H9 (cell line): ENCODE measurements at regions not wholly inside any gene's neighbourhood (a gene's known extent, or its start where the extent isn't known, plus 50 kb on each side); places are given as distances from the start of the nearest gene placed in this dataset.

Experiments used
- DNase-seq: peaks from one replicate; pipeline ENCODE4 v3.0.0-alpha.2; 2017
- H2AFZ ChIP-seq: one replicate; pipeline ENCODE4 v1.6.1; 2013; ENCODE audit warnings: mild to moderate bottlenecking, low read length, control low read depth, moderate library complexity
- H2AK5ac ChIP-seq: 2 replicates; pipeline ENCODE4 v1.6.1; 2013; ENCODE audit warnings: low read length, control low read depth, mixed read lengths; ENCODE audit not compliant: insufficient read length
- H2BK120ac ChIP-seq: one replicate; pipeline ENCODE4 v1.6.1; 2013; ENCODE audit warnings: low read depth, mild to moderate bottlenecking, low read length, control low read depth, inconsistent platforms; ENCODE audit not compliant: poor library complexity, severe bottlenecking
- H2BK12ac ChIP-seq: 2 replicates; pipeline ENCODE4 v1.6.1; 2013; ENCODE audit warnings: low read length, control low read depth, mixed read lengths, low read depth; ENCODE audit not compliant: insufficient read length
- H2BK15ac ChIP-seq: 2 replicates; pipeline ENCODE4 v1.6.1; 2013; ENCODE audit warnings: low read depth, low read length, control low read depth
- H2BK20ac ChIP-seq: one replicate; pipeline ENCODE4 v1.6.1; 2013; ENCODE audit warnings: low read depth, mild to moderate bottlenecking, low read length, control low read depth, inconsistent platforms; ENCODE audit not compliant: poor library complexity, severe bottlenecking
- H2BK5ac ChIP-seq: 2 replicates; pipeline ENCODE4 v1.6.1; 2013; ENCODE audit warnings: low read length, control low read depth, mixed read lengths; ENCODE audit not compliant: insufficient read length
- H3K14ac ChIP-seq: 2 replicates; pipeline ENCODE4 v1.6.1; 2013; ENCODE audit warnings: low read length, control low read depth; ENCODE audit not compliant: insufficient read depth
- H3K18ac ChIP-seq: 2 replicates; pipeline ENCODE4 v1.6.1; 2013; ENCODE audit warnings: low read depth, mild to moderate bottlenecking, mixed read lengths, low read length, control low read depth; ENCODE audit not compliant: insufficient read length
- H3K23ac ChIP-seq: 2 replicates; pipeline ENCODE4 v1.6.1; 2013; ENCODE audit warnings: low read length, control low read depth, mixed read lengths, low read depth; ENCODE audit not compliant: insufficient read length
- H3K23me2 ChIP-seq: 2 replicates; pipeline ENCODE4 v1.6.1; 2013; ENCODE audit warnings: low read depth, mild to moderate bottlenecking, mixed read lengths, low read length, control low read depth; ENCODE audit not compliant: insufficient read length, poor library complexity, severe bottlenecking
- H3K27ac ChIP-seq: 2 replicates; pipeline ENCODE4 v1.5.1; 2013; ENCODE audit warnings: low read length, control low read depth, mixed read lengths, low read depth; ENCODE audit not compliant: insufficient read length
- H3K27me3 ChIP-seq: 2 replicates; pipeline ENCODE4 v1.6.1; 2013; ENCODE audit warnings: low read length, control low read depth, inconsistent platforms; ENCODE audit not compliant: insufficient read depth
- H3K4ac ChIP-seq: 2 replicates; pipeline ENCODE4 v1.6.1; 2013; ENCODE audit warnings: low read depth, mild to moderate bottlenecking, control low read depth, inconsistent platforms, low read length, moderate library complexity
- H3K4me1 ChIP-seq: 2 replicates; pipeline ENCODE4 v1.6.1; 2013; ENCODE audit warnings: low read length, control low read depth, inconsistent platforms; ENCODE audit not compliant: insufficient read depth
- H3K4me2 ChIP-seq: 2 replicates; pipeline ENCODE4 v1.6.1; 2013; ENCODE audit warnings: low read length, control low read depth, mixed read lengths; ENCODE audit not compliant: insufficient read length, insufficient read depth
- H3K56ac ChIP-seq: 2 replicates; pipeline ENCODE4 v1.6.1; 2013; ENCODE audit warnings: low read depth, mild to moderate bottlenecking, mixed read lengths, low read length, control low read depth; ENCODE audit not compliant: insufficient read length
- H3K79me1 ChIP-seq: 2 replicates; pipeline ENCODE4 v1.6.1; 2013; ENCODE audit warnings: low read depth, mild to moderate bottlenecking, moderate library complexity, low read length, control low read depth, inconsistent platforms; ENCODE audit not compliant: insufficient read depth, poor library complexity, severe bottlenecking
- H3K79me2 ChIP-seq: 2 replicates; pipeline ENCODE4 v1.6.1; 2013; ENCODE audit warnings: low read length, control low read depth, inconsistent platforms; ENCODE audit not compliant: insufficient read depth
- H3K9ac ChIP-seq: 2 replicates; pipeline ENCODE4 v1.6.1; 2013; ENCODE audit warnings: low read length, control low read depth, mixed read lengths; ENCODE audit not compliant: insufficient read length; ENCODE audit errors: extremely low read depth
- H3K9me3 ChIP-seq: one replicate; pipeline ENCODE4 v1.6.1; 2013; ENCODE audit warnings: low read depth, low read length, inconsistent platforms; ENCODE audit not compliant: control insufficient read depth
- H3T11ph ChIP-seq: one replicate; pipeline ENCODE4 v1.6.1; 2013; ENCODE audit warnings: mild to moderate bottlenecking, low read length, control low read depth, inconsistent platforms
- H4K20me1 ChIP-seq: one replicate; pipeline ENCODE4 v1.6.1; 2013; ENCODE audit not compliant: control insufficient read depth, insufficient read length, insufficient read depth
- H4K5ac ChIP-seq: 2 replicates; pipeline ENCODE4 v1.6.1; 2013; ENCODE audit warnings: low read depth, mild to moderate bottlenecking, mixed read lengths, low read length, control low read depth; ENCODE audit not compliant: insufficient read length
- H4K8ac ChIP-seq: replicated peaks from 2 replicates; pipeline ENCODE4 v1.6.1; 2013; ENCODE audit warnings: low read length, control low read depth, mixed read lengths, low read depth; ENCODE audit not compliant: insufficient read length
- H4K91ac ChIP-seq: 2 replicates; pipeline ENCODE4 v1.6.1; 2013; ENCODE audit warnings: low read depth, mild to moderate bottlenecking, moderate library complexity, mixed read lengths, low read length, control low read depth; ENCODE audit not compliant: insufficient read length
- H3K27ac Mint-ChIP-seq, 3 experiments: 2 replicates in 2 of 3; 3 replicates in 1 of 3; pipeline ENCODE4 v1.8.0; 2020 to 2021; ENCODE audit warnings: mixed read lengths in 3 of 3, mild to moderate bottlenecking in 1 of 3, moderate library complexity in 1 of 3
- H3K27me3 Mint-ChIP-seq: 2 replicates; pipeline ENCODE4 v1.8.0; 2021; ENCODE audit warnings: low read depth, mild to moderate bottlenecking, moderate library complexity, mixed read lengths
- H3K36me3 Mint-ChIP-seq, 3 experiments: 2 replicates in 2 of 3; 3 replicates in 1 of 3; pipeline ENCODE4 v1.8.0; 2020 to 2021; ENCODE audit warnings: low read depth in 3 of 3, mixed read lengths in 3 of 3; ENCODE audit not compliant: insufficient read depth in 1 of 3
- H3K4me1 Mint-ChIP-seq, 2 experiments: 2 replicates each; pipeline ENCODE4 v1.8.0; 2020; ENCODE audit warnings: mixed read lengths in 2 of 2
- H3K4me3 Mint-ChIP-seq, 2 experiments: 2 replicates in 1 of 2; 3 replicates in 1 of 2; pipeline ENCODE4 v1.8.0; 2020 to 2021; ENCODE audit warnings: mild to moderate bottlenecking in 2 of 2, mixed read lengths in 2 of 2, moderate library complexity in 1 of 2
- H3K9me3 Mint-ChIP-seq, 2 experiments: 2 replicates in 1 of 2; 3 replicates in 1 of 2; pipeline ENCODE4 v1.8.0; 2020; ENCODE audit warnings: mild to moderate bottlenecking in 2 of 2, mixed read lengths in 2 of 2, moderate library complexity in 1 of 2
- CTCF ChIP-seq: fragments of 200-600 bp; sonication (generic); conservative IDR thresholded peaks from 3 replicates; pipeline ENCODE4 v1.8.0; 2021; ENCODE audit warnings: antibody characterized with exemption, mild to moderate bottlenecking
- WGBS: extraction: QIAGEN DNeasy Blood & Tissue Kit; methylation state at CpG from one replicate; pipeline ENCODE4 v1.1.7; 2013; ENCODE audit warnings: missing lambda C conversion rate, low lambda C conversion rate, mixed read lengths; ENCODE audit not compliant: insufficient read length; ENCODE audit errors: extremely low coverage; 5-methylcytosine and 5-hydroxymethylcytosine counted together

DNA sequence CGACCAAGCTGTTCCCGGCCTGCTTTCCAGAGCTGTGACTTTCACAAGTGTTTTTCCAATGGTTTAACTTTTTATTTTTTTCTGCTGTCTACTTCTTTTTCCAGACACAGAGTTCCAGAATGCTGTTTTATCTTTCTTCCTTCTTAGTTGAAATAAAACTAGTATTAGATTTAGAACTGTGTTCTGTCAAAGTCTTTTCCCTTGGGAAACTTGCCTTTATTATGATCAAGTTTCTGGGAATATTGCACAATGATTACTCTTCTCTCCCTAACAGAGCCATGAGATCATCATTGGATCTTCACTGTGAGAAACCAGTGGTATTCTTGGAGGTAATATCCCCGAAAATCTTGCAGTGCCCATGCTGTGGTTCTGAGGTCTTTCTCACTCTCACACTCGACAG lies 104.9 kb upstream of the KCND2 start:
- no CpG with 5 or more reads among the region's 4 CpGs for WGBS
- Histone ChIP-seq H4K91ac (no peak overlapping the region), H3K9me3 (no peaks in the 10 kb centered on the region), H2BK20ac (no peak overlapping the region), H3K23me2 (no peaks in the 10 kb centered on the region), H3K79me1 (no peaks in the 10 kb centered on the region), H3K56ac (no peak overlapping the region), H2BK15ac (no peak overlapping the region), H4K5ac (no peak overlapping the region), H3K4me1 (no peaks in the 10 kb centered on the region), H3T11ph (no peak overlapping the region), H4K20me1 (no peaks in the 10 kb centered on the region), H3K9ac (no peak overlapping the region), H2BK5ac (no peak overlapping the region), H3K27me3 (no peaks in the 10 kb centered on the region), H2BK12ac (no peak overlapping the region), H3K4ac (no peak overlapping the region), H2AFZ (no peak overlapping the region), H2AK5ac (no peak overlapping the region), H3K79me2 (no peaks in the 10 kb centered on the region), H4K8ac (no peak overlapping the region), H2BK120ac (no peak overlapping the region), H3K14ac (no peak overlapping the region), H3K23ac (no peak overlapping the region), H3K27ac (no peak overlapping the region), H3K4me2 (no peak overlapping the region), H3K18ac (no peak overlapping the region)
- peaks cover 6% of the 10 kb centered on the region in 2 experiments; a peak in 4 of 5 replicates for H3K9me3 Mint-ChIP-seq
- H3K27me3 Mint-ChIP-seq: 0 out of 2 replicates have a peak, but pooled peaks cover 1% of the 10 kb centered on the region
- H3K27ac Mint-ChIP-seq: no peak overlapping the region; a peak in 2 of 7 replicates
- peaks cover 4 to 7% (median 5%) of the 10 kb centered on the region in 3 experiments; a peak in 5 of 7 replicates for H3K36me3 Mint-ChIP-seq
- H3K4me3 Mint-ChIP-seq: no peak overlapping the region
- DNase-seq: no peak
- no peaks in the 10 kb centered on the region; a peak in 1 of 4 replicates for H3K4me1 Mint-ChIP-seq
- no peak for TF ChIP-seq CTCF
